ENCODE measurements at regions not wholly inside any gene's neighbourhood (a gene's known extent, or its start where the extent isn't known, plus 50 kb on each side); places are given as distances from the start of the nearest gene placed in this dataset.

DNA sequence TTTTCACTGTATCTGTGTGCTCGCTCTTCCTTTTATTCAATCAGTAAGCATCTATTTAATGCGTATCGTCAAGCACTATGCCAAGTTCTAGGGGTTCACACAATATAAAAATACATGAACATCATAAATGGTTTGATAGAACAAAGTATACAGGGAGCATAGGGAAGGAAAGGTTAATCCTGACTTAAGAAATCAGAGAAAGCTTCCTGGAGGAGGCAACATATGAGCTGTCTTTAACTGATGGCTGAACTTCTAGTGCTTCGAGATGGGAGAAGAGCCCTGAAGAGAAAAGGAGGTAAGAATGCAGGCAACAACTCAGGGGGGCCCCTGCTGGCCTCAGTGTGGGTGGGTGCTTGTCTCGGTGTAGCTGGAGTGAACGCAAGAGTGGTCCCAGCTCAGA lies 63.6 kb upstream of the GALNT2 start:
- TF ChIP-seq, protein P1, sequence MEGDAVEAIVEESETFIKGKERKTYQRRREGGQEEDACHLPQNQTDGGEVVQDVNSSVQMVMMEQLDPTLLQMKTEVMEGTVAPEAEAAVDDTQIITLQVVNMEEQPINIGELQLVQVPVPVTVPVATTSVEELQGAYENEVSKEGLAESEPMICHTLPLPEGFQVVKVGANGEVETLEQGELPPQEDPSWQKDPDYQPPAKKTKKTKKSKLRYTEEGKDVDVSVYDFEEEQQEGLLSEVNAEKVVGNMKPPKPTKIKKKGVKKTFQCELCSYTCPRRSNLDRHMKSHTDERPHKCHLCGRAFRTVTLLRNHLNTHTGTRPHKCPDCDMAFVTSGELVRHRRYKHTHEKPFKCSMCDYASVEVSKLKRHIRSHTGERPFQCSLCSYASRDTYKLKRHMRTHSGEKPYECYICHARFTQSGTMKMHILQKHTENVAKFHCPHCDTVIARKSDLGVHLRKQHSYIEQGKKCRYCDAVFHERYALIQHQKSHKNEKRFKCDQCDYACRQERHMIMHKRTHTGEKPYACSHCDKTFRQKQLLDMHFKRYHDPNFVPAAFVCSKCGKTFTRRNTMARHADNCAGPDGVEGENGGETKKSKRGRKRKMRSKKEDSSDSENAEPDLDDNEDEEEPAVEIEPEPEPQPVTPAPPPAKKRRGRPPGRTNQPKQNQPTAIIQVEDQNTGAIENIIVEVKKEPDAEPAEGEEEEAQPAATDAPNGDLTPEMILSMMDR (IDR thresholded peaks at IDR 0.05), result no peak
- no peak for DNase-seq
- no peaks in the 10 kb centered on the region for H3K9me3 ChIP-seq
- ATAC-seq, result no peak
- no peaks in the 10 kb centered on the region for H3K36me3 ChIP-seq
- intact Hi-C loops (cut with DNase I), result no loop called here
- H3K4me1 ChIP-seq, result no peaks in the 10 kb centered on the region
- no peak overlapping the region for H3K27ac ChIP-seq
- no peaks in the 10 kb centered on the region for H3K27me3 ChIP-seq
- H3K4me3 ChIP-seq, result no peak overlapping the region

DNA sequence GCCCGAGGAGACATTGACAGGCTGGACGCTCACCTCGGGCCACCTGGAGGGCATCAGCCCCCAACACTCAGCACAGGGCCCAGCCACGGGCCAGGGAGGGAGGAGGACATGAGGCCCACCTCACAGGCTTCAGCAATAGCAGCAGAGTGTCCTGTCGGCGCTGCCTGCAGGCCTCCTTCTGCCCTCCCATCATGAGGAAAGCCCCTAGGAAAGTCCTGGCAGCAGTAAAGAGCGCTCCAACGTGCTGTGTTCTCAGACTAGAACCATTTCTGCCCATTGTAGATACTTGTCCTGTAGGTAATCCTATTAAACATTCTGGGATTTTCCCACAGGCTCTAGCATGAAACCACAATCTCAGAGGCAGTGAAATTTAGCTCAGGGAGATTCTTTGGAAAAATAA lies 62.0 kb upstream of the GALNT2 start:
- H3K27ac ChIP-seq, result no peak overlapping the region
- no peaks in the 10 kb centered on the region for H3K9me3 ChIP-seq
- H3K4me3 ChIP-seq, result no peak overlapping the region
- ATAC-seq (no peak), DNase-seq (no peak)
- H3K27me3 ChIP-seq, result no peaks in the 10 kb centered on the region
- H3K4me1 ChIP-seq, result no peaks in the 10 kb centered on the region
- TF ChIP-seq, protein P1 (IDR thresholded peaks at IDR 0.05), result no peak
- intact Hi-C loops (cut with DNase I), result no loop called here
- no peaks in the 10 kb centered on the region for H3K36me3 ChIP-seq

DNA sequence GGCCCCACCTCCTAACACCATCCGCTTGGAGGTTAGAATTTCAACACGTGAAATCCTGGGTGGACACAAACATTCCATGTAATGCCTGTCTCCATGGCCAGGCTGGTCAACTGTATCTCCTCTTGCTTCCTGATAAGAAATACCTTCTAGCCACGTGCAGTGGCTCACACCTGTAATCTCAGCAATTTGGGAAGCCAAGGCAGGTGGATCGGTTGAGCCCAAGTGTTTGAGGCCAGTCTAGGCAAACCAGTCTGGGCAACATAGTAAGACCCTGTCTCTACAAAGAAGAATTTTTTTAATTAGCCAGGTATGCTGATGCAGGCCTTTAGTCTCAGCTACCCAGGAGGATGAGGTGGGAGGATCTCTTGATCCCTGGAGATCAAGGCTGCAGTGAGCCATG lies 58.3 kb upstream of the GALNT2 start:
- Histone ChIP-seq H3K4me3 (no peak overlapping the region), H3K9me3 (no peaks in the 10 kb centered on the region), H3K36me3 (no peaks in the 10 kb centered on the region), H3K27ac (no peak overlapping the region), H3K4me1 (no peaks in the 10 kb centered on the region), H3K27me3 (peaks cover 7% of the 10 kb centered on the region)
- ATAC-seq (no peak), DNase-seq (no peak)
- intact Hi-C loops (cut with DNase I), result no loop called here
- TF ChIP-seq, protein P1 (IDR thresholded peaks at IDR 0.05), result no peak

DNA sequence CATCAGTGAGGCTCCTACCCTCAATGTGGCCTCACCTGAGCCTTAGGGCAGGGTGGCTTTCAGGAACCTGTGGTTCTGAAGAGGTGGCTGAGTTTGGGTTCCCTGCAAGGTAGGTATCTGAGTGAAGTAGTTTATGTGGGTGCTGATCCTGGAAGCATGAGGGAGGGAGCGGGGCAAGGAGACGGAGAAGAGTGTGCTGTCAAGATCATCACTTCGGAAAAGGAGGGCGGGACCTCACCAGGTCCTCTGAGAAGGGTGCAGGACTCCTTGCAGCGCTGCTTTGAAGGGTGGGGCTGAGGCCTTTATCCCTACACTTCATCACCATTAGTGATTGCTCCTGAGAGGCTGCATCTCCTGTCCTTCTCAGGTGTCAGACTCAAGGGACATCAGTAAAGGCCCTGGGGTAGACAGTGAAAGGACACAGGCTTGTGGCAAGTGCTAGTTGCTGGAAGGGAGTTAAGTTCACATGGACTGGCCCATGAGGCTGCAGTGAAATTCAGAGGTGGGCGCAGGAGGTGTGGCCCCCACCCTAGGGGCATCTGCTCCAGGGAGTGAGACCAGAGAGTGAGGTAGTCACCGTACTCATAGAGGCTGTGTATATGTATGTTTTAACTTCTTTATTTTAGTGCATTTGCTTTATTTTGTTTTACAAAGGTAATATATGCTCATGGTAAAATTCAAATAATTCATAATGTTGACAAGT lies 57.3 kb upstream of the GALNT2 start:
- DNase-seq (no peak), ATAC-seq (no peak)
- Histone ChIP-seq H3K4me1 (no peaks in the 10 kb centered on the region), H3K9me3 (no peaks in the 10 kb centered on the region), H3K4me3 (no peak overlapping the region), H3K27me3 (peaks cover 7% of the 10 kb centered on the region), H3K36me3 (no peaks in the 10 kb centered on the region), H3K27ac (no peak overlapping the region)
- TF ChIP-seq, protein P1 (IDR thresholded peaks at IDR 0.05), result no peak
- intact Hi-C loops (cut with DNase I), result no loop called here

DNA sequence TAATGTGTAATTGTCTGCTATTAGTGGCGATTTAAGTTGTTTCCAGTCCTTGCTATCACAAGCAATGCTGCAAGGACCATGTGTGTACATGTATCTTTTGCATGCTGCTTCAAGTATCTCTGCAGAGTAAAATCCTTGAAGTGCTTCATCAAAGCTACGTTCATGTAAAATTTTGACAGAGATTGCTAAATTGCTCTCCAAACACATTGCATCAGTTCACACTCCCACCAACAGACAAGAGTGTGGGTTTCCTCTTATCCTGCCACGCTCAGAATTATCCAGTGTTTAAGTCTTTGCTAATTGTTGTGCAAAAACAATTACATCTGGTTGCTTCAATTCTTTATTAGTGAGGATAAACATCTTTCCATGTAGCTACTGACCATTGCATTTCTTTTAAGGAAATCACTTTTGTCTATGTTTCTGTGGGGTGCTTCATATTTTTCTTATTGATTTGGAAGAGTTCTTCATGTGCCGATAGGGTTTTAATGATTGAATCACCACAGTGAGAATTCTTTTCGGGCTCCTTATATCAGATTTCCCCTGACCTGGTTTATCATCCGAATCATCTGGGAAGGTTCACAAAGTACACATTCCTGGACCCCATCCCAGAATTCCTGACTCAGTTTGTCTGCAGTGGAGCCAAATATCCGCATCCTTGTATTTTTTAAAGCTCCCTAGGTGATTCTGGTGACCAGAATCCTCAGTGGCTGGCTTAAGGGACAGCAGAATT lies 56.3 kb upstream of the GALNT2 start:
- no peaks in the 10 kb centered on the region for H3K4me1 ChIP-seq
- ATAC-seq (no peak), DNase-seq (no peak)
- peaks cover 7% of the 10 kb centered on the region for H3K27me3 ChIP-seq
- H3K9me3 ChIP-seq, result no peaks in the 10 kb centered on the region
- TF ChIP-seq, protein P1 (IDR thresholded peaks at IDR 0.05), result no peak
- H3K27ac ChIP-seq, result no peak overlapping the region
- intact Hi-C loops (cut with DNase I), result no loop called here
- no peaks in the 10 kb centered on the region for H3K36me3 ChIP-seq
- no peak overlapping the region for H3K4me3 ChIP-seq
